WTC11 (cell line): ENCODE measurements at regions not wholly inside any gene's neighbourhood (a gene's known extent, or its start where the extent isn't known, plus 50 kb on each side); places are given as distances from the start of the nearest gene placed in this dataset.

Experiments used
- ATAC-seq: fragments of 200-7000 bp; cut with Tn5 transposase; 2 replicates; pipeline ENCODE4 v1.10.0; 2021; ENCODE audit warnings: mild to moderate bottlenecking, moderate library complexity
- CTCF ChIA-PET: fragments of 300-600 bp; sonication (Branson Sonifier 250); formaldehyde crosslinking; loops from one replicate; lab custom pipeline; 2021; ENCODE audit warnings: antibody characterized with exemption; lab: Charles Lee
- POLR2A ChIA-PET: fragments of 350-600 bp; sonication (Branson Sonifier 250); formaldehyde crosslinking; loops from one replicate; lab custom pipeline; 2021; ENCODE audit warnings: antibody characterized with exemption; lab: Charles Lee
- DNase-seq: peaks from one replicate; pipeline ENCODE4 v3.0.0; 2021; ENCODE audit warnings: low spot score
- H3K27ac Mint-ChIP-seq: 2 replicates; pipeline ENCODE4 v1.8.0; 2021; ENCODE audit warnings: mixed read lengths
- H3K27me3 Mint-ChIP-seq: 2 replicates; pipeline ENCODE4 v1.8.0; 2021; ENCODE audit warnings: low read depth, mild to moderate bottlenecking, moderate library complexity, mixed read lengths
- H3K36me3 Mint-ChIP-seq: 2 replicates; pipeline ENCODE4 v1.8.0; 2021; ENCODE audit warnings: mixed read lengths
- H3K4me1 Mint-ChIP-seq: 2 replicates; pipeline ENCODE4 v1.8.0; 2022; ENCODE audit warnings: mixed read lengths
- H3K4me3 Mint-ChIP-seq: 2 replicates; pipeline ENCODE4 v1.8.0; 2021; ENCODE audit warnings: mild to moderate bottlenecking, moderate library complexity, mixed read lengths
- H3K9me3 Mint-ChIP-seq: 2 replicates; pipeline ENCODE4 v1.8.0; 2021; ENCODE audit warnings: mixed read lengths
- ATF1 ChIP-seq: sonication (generic); formaldehyde crosslinking; IDR thresholded peaks from 2 replicates; pipeline ENCODE4 v1.8.1; 2023; ENCODE audit warnings: mild to moderate bottlenecking, moderate library complexity, missing genetic modification reagents
- ATF6 ChIP-seq: sonication (generic); formaldehyde crosslinking; IDR thresholded peaks from 2 replicates; pipeline ENCODE4 v1.8.1; 2023; ENCODE audit warnings: mild to moderate bottlenecking, missing genetic modification reagents
- CBFB ChIP-seq: sonication (generic); formaldehyde crosslinking; IDR thresholded peaks from 2 replicates; pipeline ENCODE4 v1.8.1; 2022; ENCODE audit warnings: mild to moderate bottlenecking, low read depth, missing genetic modification reagents
- CDX4 ChIP-seq: fragments of 250-450 bp; sonication (Bioruptor Pico); IDR thresholded peaks from 2 replicates; pipeline ENCODE4 v1.9.0; 2021; ENCODE audit warnings: moderate library complexity, mild to moderate bottlenecking, inconsistent platforms, borderline replicate concordance
- CREB1 ChIP-seq: sonication (generic); formaldehyde crosslinking; IDR thresholded peaks from 2 replicates; pipeline ENCODE4 v1.8.0; 2023; ENCODE audit warnings: mild to moderate bottlenecking, missing genetic modification reagents
- GRHL2 ChIP-seq: fragments of 250-450 bp; sonication (Bioruptor Pico); IDR thresholded peaks from 2 replicates; pipeline ENCODE4 v1.8.0; 2022; ENCODE audit warnings: mild to moderate bottlenecking, moderate library complexity; ENCODE audit not compliant: insufficient replicate concordance, severe bottlenecking
- JUN ChIP-seq: sonication (generic); formaldehyde crosslinking; IDR thresholded peaks from 2 replicates; pipeline ENCODE4 v1.8.0; 2023; ENCODE audit warnings: mild to moderate bottlenecking, missing genetic modification reagents
- MXD4 ChIP-seq: fragments of 250-450 bp; sonication (Bioruptor Pico); IDR thresholded peaks from 2 replicates; pipeline ENCODE4 v1.8.0; 2021; ENCODE audit warnings: mild to moderate bottlenecking, moderate library complexity, borderline replicate concordance
- NR2C2 ChIP-seq: sonication (generic); formaldehyde crosslinking; IDR thresholded peaks from 2 replicates; pipeline ENCODE4 v1.8.0; 2022; ENCODE audit warnings: mild to moderate bottlenecking, missing genetic modification reagents
- SMAD4 ChIP-seq: sonication (generic); formaldehyde crosslinking; IDR thresholded peaks from 2 replicates; pipeline ENCODE4 v1.8.0; 2022; ENCODE audit warnings: mild to moderate bottlenecking, missing genetic modification reagents
- SOX15 ChIP-seq: fragments of 250-450 bp; sonication (Bioruptor Pico); IDR thresholded peaks from 2 replicates; pipeline ENCODE4 v1.9.0; 2021; ENCODE audit warnings: mild to moderate bottlenecking
- ZNF317 ChIP-seq: sonication (generic); formaldehyde crosslinking; IDR thresholded peaks from 2 replicates; pipeline ENCODE4 v1.8.1; 2023; ENCODE audit warnings: low read depth, mild to moderate bottlenecking, moderate library complexity, missing genetic modification reagents, borderline replicate concordance
- ZNF416 ChIP-seq: fragments of 250-450 bp; sonication (Bioruptor Pico); IDR thresholded peaks from 2 replicates; pipeline ENCODE4 v1.9.0; 2021; ENCODE audit warnings: mild to moderate bottlenecking, inconsistent platforms
- ZNF532 ChIP-seq: fragments of 250-450 bp; sonication (Bioruptor Pico); IDR thresholded peaks from 2 replicates; pipeline ENCODE4 v1.9.0; 2021; ENCODE audit warnings: mild to moderate bottlenecking, borderline replicate concordance
- TF ChIP-seq, protein P1 (sequence below): sonication (generic); formaldehyde crosslinking; IDR thresholded peaks from 2 replicates; pipeline ENCODE4 v1.8.1; 2022; ENCODE audit warnings: missing genetic modification reagents, borderline replicate concordance
- TF ChIP-seq, protein P2 (sequence below): sonication (generic); formaldehyde crosslinking; IDR thresholded peaks from 2 replicates; pipeline ENCODE4 v1.8.0; 2022; ENCODE audit warnings: mild to moderate bottlenecking, missing genetic modification reagents
- TF ChIP-seq, protein P3 (sequence below): sonication (generic); formaldehyde crosslinking; IDR thresholded peaks from 2 replicates; pipeline ENCODE4 v1.8.0; 2022; ENCODE audit warnings: mild to moderate bottlenecking, missing genetic modification reagents
- TF ChIP-seq, protein P4 (sequence below): sonication (generic); formaldehyde crosslinking; IDR thresholded peaks from 2 replicates; pipeline ENCODE4 v1.8.1; 2022; ENCODE audit warnings: low read depth, missing genetic modification reagents, borderline replicate concordance

- ChIA-PET POLR2A (no interaction called here), CTCF (no interaction called here)
- peaks cover 9% of the 10 kb centered on the region for H3K4me1 Mint-ChIP-seq
- TF ChIP-seq ATF6 (CRISPR knock-in tag) = no peak
- TF ChIP-seq, protein P1, sequence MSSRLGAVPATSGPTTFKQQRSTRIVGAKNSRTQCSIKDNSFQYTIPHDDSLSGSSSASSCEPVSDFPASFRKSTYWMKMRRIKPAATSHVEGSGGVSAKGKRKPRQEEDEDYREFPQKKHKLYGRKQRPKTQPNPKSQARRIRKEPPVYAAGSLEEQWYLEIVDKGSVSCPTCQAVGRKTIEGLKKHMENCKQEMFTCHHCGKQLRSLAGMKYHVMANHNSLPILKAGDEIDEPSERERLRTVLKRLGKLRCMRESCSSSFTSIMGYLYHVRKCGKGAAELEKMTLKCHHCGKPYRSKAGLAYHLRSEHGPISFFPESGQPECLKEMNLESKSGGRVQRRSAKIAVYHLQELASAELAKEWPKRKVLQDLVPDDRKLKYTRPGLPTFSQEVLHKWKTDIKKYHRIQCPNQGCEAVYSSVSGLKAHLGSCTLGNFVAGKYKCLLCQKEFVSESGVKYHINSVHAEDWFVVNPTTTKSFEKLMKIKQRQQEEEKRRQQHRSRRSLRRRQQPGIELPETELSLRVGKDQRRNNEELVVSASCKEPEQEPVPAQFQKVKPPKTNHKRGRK (CRISPR knock-in tag) = no peak
- no peak for TF ChIP-seq SOX15 (CRISPR knock-in tag)
- no peak for TF ChIP-seq ZNF532 (CRISPR knock-in tag)
- no peak for TF ChIP-seq ZNF416 (CRISPR knock-in tag)
- TF ChIP-seq SMAD4 (CRISPR knock-in tag) = no peak
- TF ChIP-seq NR2C2 = no peak
- no peak for TF ChIP-seq ATF1
- TF ChIP-seq MXD4 = no peak
- TF ChIP-seq, protein P2, sequence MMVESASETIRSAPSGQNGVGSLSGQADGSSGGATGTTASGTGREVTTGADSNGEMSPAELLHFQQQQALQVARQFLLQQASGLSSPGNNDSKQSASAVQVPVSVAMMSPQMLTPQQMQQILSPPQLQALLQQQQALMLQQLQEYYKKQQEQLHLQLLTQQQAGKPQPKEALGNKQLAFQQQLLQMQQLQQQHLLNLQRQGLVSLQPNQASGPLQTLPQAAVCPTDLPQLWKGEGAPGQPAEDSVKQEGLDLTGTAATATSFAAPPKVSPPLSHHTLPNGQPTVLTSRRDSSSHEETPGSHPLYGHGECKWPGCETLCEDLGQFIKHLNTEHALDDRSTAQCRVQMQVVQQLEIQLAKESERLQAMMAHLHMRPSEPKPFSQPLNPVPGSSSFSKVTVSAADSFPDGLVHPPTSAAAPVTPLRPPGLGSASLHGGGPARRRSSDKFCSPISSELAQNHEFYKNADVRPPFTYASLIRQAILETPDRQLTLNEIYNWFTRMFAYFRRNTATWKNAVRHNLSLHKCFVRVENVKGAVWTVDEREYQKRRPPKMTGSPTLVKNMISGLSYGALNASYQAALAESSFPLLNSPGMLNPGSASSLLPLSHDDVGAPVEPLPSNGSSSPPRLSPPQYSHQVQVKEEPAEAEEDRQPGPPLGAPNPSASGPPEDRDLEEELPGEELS (CRISPR knock-in tag) = no peak
- TF ChIP-seq, protein P3, sequence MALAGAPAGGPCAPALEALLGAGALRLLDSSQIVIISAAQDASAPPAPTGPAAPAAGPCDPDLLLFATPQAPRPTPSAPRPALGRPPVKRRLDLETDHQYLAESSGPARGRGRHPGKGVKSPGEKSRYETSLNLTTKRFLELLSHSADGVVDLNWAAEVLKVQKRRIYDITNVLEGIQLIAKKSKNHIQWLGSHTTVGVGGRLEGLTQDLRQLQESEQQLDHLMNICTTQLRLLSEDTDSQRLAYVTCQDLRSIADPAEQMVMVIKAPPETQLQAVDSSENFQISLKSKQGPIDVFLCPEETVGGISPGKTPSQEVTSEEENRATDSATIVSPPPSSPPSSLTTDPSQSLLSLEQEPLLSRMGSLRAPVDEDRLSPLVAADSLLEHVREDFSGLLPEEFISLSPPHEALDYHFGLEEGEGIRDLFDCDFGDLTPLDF (CRISPR knock-in tag) = no peak
- no peak for TF ChIP-seq JUN
- no peak for TF ChIP-seq CDX4 (CRISPR knock-in tag)
- no peak for TF ChIP-seq GRHL2 (CRISPR knock-in tag)
- TF ChIP-seq ZNF317 (CRISPR knock-in tag) = no peak
- no peak for TF ChIP-seq CREB1 (CRISPR knock-in tag)
- TF ChIP-seq, protein P4, sequence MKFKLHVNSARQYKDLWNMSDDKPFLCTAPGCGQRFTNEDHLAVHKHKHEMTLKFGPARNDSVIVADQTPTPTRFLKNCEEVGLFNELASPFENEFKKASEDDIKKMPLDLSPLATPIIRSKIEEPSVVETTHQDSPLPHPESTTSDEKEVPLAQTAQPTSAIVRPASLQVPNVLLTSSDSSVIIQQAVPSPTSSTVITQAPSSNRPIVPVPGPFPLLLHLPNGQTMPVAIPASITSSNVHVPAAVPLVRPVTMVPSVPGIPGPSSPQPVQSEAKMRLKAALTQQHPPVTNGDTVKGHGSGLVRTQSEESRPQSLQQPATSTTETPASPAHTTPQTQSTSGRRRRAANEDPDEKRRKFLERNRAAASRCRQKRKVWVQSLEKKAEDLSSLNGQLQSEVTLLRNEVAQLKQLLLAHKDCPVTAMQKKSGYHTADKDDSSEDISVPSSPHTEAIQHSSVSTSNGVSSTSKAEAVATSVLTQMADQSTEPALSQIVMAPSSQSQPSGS (CRISPR knock-in tag) = no peak
- TF ChIP-seq CBFB = no peak
- no peak overlapping the region for H3K4me3 Mint-ChIP-seq
- peaks cover under 1% of the 10 kb centered on the region; the same call in 1 of the 2 replicates for H3K36me3 Mint-ChIP-seq
- no peak for ATAC-seq
- no peaks in the 10 kb centered on the region; the same call in 1 of the 2 replicates for H3K27me3 Mint-ChIP-seq
- H3K9me3 Mint-ChIP-seq = peaks cover 2% of the 10 kb centered on the region
- H3K27ac Mint-ChIP-seq = no peak overlapping the region
- no peak for DNase-seq
These were observed 475.6 kb downstream of the MAN2A1 start for GRCh38 chr5:110165366-110165765.
